ENCODE measurements at regions not wholly inside any gene's neighbourhood (a gene's known extent, or its start where the extent isn't known, plus 50 kb on each side); places are given as distances from the start of the nearest gene placed in this dataset.

DNA sequence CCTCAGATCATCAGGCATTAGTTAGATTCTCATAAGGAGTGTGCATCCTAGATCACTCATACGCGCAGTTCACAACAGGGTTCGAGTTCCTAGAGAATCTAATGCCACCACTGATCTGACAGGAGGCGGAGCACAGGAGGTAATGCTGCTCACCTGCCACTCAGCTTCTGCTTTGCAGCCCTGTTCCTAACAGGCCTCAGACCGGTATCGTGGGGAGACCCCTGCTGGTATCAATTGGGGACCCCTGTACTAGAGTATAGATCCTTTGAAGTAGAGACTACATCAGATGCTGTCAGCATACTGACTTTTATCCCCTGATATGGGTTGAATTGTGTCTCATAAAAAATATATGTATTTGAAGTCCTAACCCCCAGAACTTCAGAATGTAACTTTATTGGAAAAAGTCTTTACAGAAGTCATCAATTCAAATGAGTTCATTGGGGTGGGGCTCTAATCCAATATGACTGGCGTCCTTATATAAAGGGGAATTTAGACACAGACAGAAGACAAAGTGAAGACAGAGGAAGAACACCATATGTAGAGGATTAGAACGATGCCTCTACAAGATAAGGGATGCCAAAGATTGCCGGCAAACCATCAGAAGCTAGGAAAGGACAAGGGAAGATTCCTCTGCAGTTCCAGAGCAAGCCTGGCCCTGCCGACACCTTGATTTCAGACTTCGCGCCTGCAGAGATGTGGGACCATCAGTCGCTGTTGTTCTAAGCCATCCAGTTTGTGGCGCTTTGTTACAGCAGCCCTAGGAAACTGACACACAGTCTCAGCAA, 104.4 kb upstream of the BTBD3 start:
- FAIRE-seq (no peak), DNase-seq (ENCODE audit: low read depth in 1 of 2, low spot score in 2 of 2) (no peak)
- no peak overlapping the region for H3K9ac ChIP-seq (replicated peaks in 1 of 4; ENCODE audit: extremely low read depth in 1 of 4, low read depth in 3 of 4, low read length in 3 of 4)
- no peak overlapping the region for H2BK15ac ChIP-seq (ENCODE audit: low read length)
- no peak overlapping the region for H4K8ac ChIP-seq (ENCODE audit: extremely low read depth, insufficient read depth, low read length)
- no peak overlapping the region for H2BK5ac ChIP-seq (ENCODE audit: low read depth, low read length)
- H4K5ac ChIP-seq (ENCODE audit: insufficient read length, low read depth, low read length): no peak overlapping the region
- H3K23me2 ChIP-seq (ENCODE audit: low read depth, low read length): no peaks in the 10 kb centered on the region
- H3K27ac ChIP-seq (ENCODE audit: low read depth, low read length): no peak overlapping the region
- H3K27me3 ChIP-seq (replicated peaks in 1 of 4; ENCODE audit: control insufficient read depth in 3 of 4, extremely low read depth in 1 of 4, insufficient read depth in 3 of 4, low read length in 3 of 4): no peaks in the 10 kb centered on the region; a peak in 2 of 7 replicates
- H3K23ac ChIP-seq (ENCODE audit: insufficient read length): no peak overlapping the region
- POLR2A ChIA-PET (ENCODE audit: partially characterized antibody): no interaction called here
- H2BK12ac ChIP-seq (ENCODE audit: low read depth, low read length): no peak overlapping the region
- CTCF ChIA-PET (ENCODE audit: partially characterized antibody): interaction anchor here (0.6 to 1.6 kb wide), 5 partner anchors 10 to 1455 kb away, joined by 3 to 6 read pairs (median 4); no protein-coding TSS in a partner anchor
- no peak overlapping the region for H2BK20ac ChIP-seq (ENCODE audit: low read length)
- no peak overlapping the region for H2AFZ ChIP-seq (ENCODE audit: low read length)
- no peaks in the 10 kb centered on the region; a peak in 1 of 7 replicates for H3K4me1 ChIP-seq (replicated peaks in 1 of 4; ENCODE audit: control insufficient read depth in 3 of 4, insufficient read depth in 4 of 4, low read length in 3 of 4)
- H2BK120ac ChIP-seq (replicated peaks; ENCODE audit: low read depth, low read length): no peak overlapping the region
- no peak overlapping the region for H3K18ac ChIP-seq (ENCODE audit: extremely low read depth, low read length)
- H3K36me3 ChIP-seq (ENCODE audit: control insufficient read depth in 2 of 4, insufficient read depth in 4 of 4, low read length in 3 of 4): no peaks in the 10 kb centered on the region; a peak in 1 of 8 replicates
- no peak overlapping the region for H3K4me3 ChIP-seq (ENCODE audit: extremely low read depth in 1 of 4, insufficient read depth in 2 of 4, low read depth in 3 of 4, low read length in 4 of 4)
- H3K56ac ChIP-seq (replicated peaks; ENCODE audit: insufficient read length, low read depth, low read length): no peak overlapping the region
- WGBS, 2 experiments (ENCODE audit: extremely low coverage in 1 of 2, insufficient coverage in 1 of 2, insufficient read length in 1 of 2, insufficient replicate concordance in 2 of 2, low coverage in 1 of 2, low lambda C conversion rate in 2 of 2, missing lambda C conversion rate in 1 of 2): 90% methylated on average over 14 of the region's 14 CpGs; no CpG with 5 or more reads in 1 of the 2 experiments
- no peak overlapping the region for H3K4me2 ChIP-seq (ENCODE audit: insufficient read depth in 1 of 2, low read depth in 2 of 2, low read length in 2 of 2)
- no peaks in the 10 kb centered on the region for H3K79me1 ChIP-seq (ENCODE audit: low read depth, low read length)
- H3K14ac ChIP-seq (ENCODE audit: insufficient read length): no peak overlapping the region
- H3K9me3 ChIP-seq (ENCODE audit: insufficient read depth in 2 of 2, low read depth in 1 of 2, low read length in 1 of 2): no peaks in the 10 kb centered on the region
- no peaks in the 10 kb centered on the region for H4K20me1 ChIP-seq (replicated peaks in 1 of 2; ENCODE audit: control insufficient read depth in 1 of 2, insufficient read depth in 2 of 2, low read length in 2 of 2)
- H2AK5ac ChIP-seq (ENCODE audit: low read depth, low read length): no peak overlapping the region
- H3K4ac ChIP-seq (replicated peaks; ENCODE audit: insufficient read length, low read depth, low read length): no peak overlapping the region
- H4K91ac ChIP-seq (replicated peaks; ENCODE audit: insufficient read length, low read length): no peak overlapping the region
- no peaks in the 10 kb centered on the region for H3K79me2 ChIP-seq (ENCODE audit: control insufficient read depth in 1 of 2, insufficient read depth in 2 of 2, low read length in 2 of 2)
- TF ChIP-seq TAF7 (optimal IDR thresholded peaks at IDR 0.05; ENCODE audit: borderline replicate concordance, low read depth, low read length): no peak
- TF ChIP-seq CBX5 (IDR thresholded peaks at IDR 0.05; ENCODE audit: low read depth, low read length): no peak
- no peak for TF ChIP-seq HDAC6 (IDR thresholded peaks at IDR 0.05; ENCODE audit: low read depth, low read length)
- TF ChIP-seq JUN (IDR thresholded peaks at IDR 0.05; ENCODE audit: low read depth, low read length): no peak
- TF ChIP-seq RAD21 (IDR thresholded peaks at IDR 0.05 in 1 of 2, conservative IDR thresholded peaks at IDR 0.05 in 1 of 2; ENCODE audit: low read depth in 2 of 2, low read length in 2 of 2): peak; percentile 35 to 62
- TF ChIP-seq POLR2AphosphoS5 (IDR thresholded peaks at IDR 0.05; ENCODE audit: low read depth, low read length): no peak
- TF ChIP-seq, protein P1, sequence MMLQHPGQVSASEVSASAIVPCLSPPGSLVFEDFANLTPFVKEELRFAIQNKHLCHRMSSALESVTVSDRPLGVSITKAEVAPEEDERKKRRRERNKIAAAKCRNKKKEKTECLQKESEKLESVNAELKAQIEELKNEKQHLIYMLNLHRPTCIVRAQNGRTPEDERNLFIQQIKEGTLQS (IDR thresholded peaks at IDR 0.05; ENCODE audit: insufficient read depth, low read depth, low read length): no peak
- TF ChIP-seq CHD2 (IDR thresholded peaks at IDR 0.05; ENCODE audit: low read length): no peak
- TF ChIP-seq KDM5A (IDR thresholded peaks at IDR 0.05; ENCODE audit: low read length): no peak

All from H1 (cell line).